IPS DF 4.7 (cell line): ENCODE measurements at regions not wholly inside any gene's neighbourhood (a gene's known extent, or its start where the extent isn't known, plus 50 kb on each side); places are given as distances from the start of the nearest gene placed in this dataset.

Experiments
- DNase-seq: peaks from one replicate; pipeline ENCODE4 v3.0.0-alpha.2; 2013; ENCODE audit warnings: low spot score; ENCODE audit errors: extremely low read depth

- no peak for DNase-seq
Measured at GRCh38 chr2:207236156-207236935, 70.6 kb upstream of the KLF7 start.

- no peak for DNase-seq
Measured at GRCh38 chr2:207238831-207239701, 73.3 kb upstream of the KLF7 start.

GRCh38 chr2:207239754-207240494, 74.2 kb upstream of the KLF7 start:
- DNase-seq = no peak

GRCh38 chr2:207240649-207241048, 74.9 kb upstream of the KLF7 start:
- DNase-seq = no peak

GRCh38 chr2:207241198-207241597, 75.5 kb upstream of the KLF7 start:
- DNase-seq = no peak

DNA sequence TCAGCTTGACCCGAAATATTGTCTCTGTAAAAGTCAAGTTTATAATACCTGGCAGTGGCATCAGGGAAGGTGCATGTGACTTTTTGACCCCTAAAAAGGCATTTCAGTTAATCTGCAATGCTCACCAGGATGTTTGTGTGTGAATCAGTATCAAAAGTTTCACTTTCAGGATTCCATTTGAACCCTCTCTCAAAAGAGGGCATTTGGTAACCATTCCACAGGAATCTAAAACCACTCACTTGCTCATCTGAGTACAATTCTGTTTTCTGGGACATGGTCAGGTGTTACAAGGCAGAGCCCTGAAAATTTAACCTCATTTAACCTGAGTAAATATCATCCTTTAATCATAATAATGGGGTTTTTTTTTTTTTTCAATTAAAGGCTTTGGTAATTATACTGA, 77.9 kb upstream of the KLF7 start:
- DNase-seq = no peak

DNA sequence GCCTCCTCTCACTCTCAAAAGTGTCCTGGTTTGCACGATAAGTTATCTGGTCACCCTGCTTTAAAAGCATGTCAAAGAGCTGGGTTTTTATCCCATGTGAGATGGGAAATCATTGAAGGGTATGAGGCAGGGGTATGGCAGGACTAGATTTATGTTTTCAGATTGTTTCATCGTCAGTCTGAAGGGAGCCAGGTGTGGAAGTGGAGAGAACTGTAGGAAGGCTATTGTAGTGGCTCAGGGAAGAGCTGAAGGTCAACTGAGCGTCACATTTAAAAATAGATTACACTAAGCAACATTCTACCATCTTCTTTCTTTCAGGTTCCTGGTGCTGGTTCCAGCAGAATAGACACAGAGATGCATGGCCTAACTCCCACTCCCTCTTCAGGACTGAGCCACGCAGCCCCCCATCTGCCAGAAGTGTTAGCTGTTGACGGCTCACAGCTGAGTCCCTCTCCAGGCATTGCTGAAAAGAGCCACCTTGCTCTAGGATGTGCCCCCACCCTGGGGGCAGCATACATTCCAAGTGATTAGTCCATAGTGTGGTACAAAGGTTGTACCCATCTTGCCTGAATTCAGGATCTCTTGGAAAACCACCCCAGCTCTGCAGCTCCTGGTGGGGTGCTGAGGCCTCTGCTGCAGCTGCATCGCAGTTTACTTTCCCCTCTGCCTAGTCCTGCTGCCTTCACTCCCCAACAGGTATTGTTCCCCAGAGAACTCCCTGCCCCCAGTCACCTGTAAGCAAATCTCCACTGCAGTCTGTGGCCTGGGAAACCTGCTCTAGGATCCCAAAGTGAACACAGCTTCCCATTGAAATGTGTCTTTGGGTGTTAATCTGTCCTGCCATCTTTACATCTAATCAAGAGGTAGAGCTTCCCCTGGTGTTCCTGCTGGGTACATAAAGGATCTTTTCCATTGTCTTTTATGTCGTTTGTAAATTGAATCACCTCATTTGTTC, 79.5 kb upstream of the KLF7 start:
- DNase-seq = no peak

- DNase-seq = no peak
Measured at GRCh38 chr2:207248702-207249377, 83.1 kb upstream of the KLF7 start.

GRCh38 chr2:207251022-207251421, 85.3 kb upstream of the KLF7 start:
- DNase-seq = no peak

DNA sequence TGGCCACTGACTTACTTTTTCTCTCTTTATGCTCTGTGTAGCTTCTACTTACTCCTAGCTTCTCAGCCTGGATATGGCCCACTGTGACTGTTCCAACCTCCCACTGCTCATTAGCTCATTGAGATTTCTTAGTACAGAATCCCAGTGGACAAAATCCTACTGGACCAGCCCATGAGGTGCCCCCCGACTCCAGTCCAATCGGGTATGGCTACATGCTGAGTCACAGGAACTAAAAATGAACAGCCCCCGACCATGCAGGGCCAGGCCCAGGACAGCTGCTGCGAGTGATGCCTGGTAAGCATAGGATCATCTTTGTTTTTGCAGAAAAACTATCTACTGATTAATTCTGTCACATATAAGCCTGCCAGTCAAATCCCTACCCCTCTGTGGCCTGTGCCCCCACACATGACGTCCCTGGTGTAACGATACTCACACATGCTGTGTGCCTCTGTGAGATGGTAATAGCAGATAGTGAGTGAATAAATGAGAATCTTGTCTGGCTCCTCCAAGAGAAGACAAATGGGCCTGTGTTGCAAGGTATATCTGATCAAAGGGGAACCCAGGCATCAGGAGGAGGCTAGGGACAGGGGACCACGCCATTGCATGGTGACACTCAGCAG, 85.9 kb upstream of the KLF7 start:
- DNase-seq = no peak

DNA sequence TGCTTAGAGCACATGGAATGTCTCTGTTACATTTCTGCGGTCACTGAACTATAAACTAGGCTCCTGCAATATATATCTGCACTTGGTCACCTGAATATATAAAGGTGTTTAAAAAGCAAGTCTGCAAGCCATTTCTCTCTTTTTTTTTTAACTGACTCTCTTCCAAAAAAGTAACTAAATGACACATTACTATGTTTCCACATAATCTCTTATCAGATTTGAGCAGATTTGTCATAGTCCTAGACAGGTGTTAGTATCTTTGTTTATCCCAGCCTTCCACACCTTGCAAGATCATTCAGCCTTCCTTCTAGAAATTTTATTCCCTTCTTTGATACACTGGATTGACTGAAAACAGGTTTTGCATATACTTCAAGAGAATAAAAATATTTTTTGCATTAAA, 86.7 kb upstream of the KLF7 start:
- DNase-seq = no peak

GRCh38 chr2:207252979-207253645, 87.4 kb upstream of the KLF7 start:
- DNase-seq = no peak

DNA sequence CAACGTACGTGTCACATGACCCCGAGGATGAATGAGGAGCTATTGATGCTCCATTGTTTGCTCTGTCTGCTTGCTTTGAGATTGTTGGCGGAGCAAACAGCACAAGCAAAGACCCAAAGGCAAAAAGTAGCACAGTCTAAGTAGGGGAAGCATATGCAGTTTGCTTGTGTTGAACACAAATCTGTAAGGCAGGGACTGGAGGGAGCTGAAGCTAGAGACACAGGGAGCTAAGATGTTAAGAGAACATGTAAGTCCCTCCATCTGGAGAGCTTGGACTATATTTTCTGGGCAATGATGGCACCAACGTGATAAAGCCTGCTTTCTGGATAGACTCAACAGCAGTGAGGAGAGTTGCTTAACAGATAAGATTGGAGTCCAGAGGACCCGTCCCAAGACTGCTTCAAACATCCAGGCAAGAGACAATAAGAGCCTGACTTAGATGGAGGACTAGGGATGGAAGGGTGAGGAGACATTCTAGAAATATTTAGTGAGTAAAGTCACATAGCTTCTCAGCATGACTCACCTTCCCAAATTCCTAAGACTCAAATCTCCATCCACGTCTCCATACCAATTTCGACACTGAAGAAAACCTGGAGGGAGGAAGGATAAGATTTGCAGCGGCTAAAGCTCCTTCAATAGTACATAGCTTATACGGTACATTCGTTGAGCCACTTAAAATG, 88.1 kb upstream of the KLF7 start:
- DNase-seq = no peak

DNA sequence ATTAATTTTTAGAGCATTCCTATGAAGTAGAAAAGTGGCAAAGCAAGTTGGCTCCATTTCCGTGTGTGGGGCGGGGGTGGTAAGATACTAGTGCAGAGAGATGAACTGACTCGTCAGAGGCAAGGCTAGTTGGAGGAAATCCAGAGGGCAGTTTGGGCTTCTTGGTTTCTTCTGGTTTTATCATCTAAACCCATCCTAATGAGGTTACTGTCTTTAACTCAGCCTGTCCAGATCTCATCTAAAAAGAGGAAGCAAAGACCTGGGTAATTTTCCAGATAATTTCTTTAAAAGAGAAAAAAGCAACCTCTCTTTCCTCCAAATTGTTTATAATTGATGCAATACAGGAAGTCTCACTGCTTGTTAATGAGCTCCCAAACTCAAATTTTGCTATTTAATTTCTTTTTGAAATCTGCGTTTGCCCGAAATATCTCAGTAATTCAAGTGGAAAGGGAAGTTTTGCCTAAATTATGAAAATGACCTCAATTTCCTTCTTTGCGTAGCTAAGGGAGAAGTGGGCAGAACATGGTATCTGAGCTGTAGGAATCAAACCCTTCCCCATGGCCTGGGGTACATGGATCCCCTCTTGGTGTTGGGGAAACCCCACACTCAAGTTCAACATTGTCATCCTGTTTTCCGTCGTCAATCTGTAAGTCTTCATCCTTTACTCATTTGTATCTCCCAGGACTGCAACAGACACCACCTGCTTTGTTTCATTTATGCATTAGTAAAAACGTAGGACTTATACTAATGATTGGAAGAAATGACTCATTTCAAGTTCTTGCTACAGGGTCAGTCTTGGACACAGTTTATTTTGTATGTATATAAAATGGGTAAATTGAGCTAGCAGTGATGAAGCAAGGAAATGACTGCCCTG, 89.1 kb upstream of the KLF7 start:
- no peak for DNase-seq

DNA sequence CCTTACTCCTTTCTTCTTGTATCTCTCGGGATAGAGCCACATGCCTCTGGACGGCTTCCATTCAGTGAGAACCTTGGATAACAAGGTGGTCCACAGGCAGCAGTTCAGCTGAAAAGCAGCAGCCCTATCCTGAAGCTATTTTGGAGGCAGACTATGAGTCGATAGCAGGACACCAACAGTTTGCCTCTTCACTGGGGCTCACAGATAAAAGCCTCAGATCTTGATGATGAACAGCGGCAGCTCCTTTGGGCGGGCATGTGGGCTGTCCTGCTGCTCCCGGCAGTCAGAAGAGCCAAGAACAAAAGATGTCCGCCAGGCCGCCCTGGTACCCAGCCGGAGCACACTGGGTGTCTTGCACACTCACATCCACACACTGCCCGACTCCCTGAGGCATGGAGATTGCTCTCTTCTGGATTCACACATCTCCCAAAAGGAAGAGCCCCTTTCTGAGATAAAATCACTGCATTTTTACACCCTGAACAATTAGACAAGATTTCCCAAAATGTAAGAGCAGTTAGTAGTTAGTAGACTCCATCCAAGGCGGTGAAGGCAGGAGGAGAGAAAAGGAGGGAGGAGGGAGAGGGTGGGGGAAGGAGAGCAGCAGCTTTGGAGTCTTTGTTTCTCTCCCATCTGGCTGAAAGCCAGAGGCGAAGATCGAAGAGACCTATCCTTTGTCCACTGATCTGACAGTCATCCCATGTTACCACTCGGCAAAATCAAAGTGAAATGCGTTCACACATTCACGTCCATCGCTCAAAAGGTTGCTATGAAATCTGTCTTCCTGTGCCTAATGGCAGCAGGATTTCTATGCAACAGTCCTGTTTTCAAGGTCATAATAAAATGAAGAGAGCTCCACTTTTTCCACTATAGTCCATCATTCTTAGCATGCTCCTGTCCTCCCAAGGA, 90.1 kb upstream of the KLF7 start:
- DNase-seq = no peak

DNA sequence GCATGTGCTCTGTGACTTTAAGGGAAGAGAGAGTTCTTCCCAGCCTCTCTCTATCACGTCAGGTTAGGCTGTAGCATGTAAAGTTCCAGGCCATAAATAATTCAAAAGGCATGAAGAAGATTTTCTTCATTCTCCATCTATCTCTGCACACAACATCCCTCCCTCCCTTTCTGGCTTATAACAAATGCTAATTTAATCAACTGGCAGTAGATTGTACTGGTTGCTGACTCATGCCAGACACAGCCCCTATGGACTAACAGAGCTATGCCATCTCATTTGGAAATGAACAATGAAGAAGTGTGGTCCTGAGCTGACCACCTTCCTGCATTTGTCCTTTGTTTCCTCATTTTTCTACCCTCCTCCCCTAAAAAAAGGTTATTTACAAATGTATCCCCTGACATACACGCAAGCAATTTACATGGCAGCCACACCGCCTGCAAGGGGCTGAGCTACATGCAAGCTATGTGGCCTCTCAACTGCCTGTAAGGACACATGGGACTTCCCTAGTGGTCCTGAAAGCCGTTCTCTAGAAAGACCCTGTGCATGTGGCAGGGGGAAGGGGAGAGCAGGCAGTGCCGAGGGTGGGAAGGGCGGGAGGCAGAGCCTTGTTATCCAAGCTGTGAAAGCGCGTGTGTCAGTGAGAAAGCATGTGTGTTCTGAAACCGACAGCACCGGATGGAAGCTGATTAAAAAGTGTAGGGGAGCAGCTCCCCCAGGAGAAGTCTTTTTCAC, 90.9 kb upstream of the KLF7 start:
- DNase-seq = no peak
